ENCODE measurements at regions not wholly inside any gene's neighbourhood (a gene's known extent, or its start where the extent isn't known, plus 50 kb on each side); places are given as distances from the start of the nearest gene placed in this dataset.

GRCh38 chr18:78396077-78396476 is 583.5 kb upstream of the SALL3 start:
- TF ChIP-seq CTCF (conservative IDR thresholded peaks at IDR 0.05 in 1 of 2, IDR thresholded peaks at IDR 0.05 in 1 of 2; ENCODE audit: low read depth in 1 of 2, low read length in 2 of 2): no peak
- no peak for TF ChIP-seq EZH2 (IDR thresholded peaks at IDR 0.05; ENCODE audit: low read length, missing control alignments)

All from fibroblast of lung (primary cell).